Liver (tissue), 3 donors: ENCODE measurements at regions not wholly inside any gene's neighbourhood (a gene's known extent, or its start where the extent isn't known, plus 50 kb on each side); places are given as distances from the start of the nearest gene placed in this dataset.

Experiments
- EGR1 ChIP-seq, 2 donors: IDR thresholded peaks; 2 replicates each; pipeline ENCODE4 v1.6.1; 2016 to 2018; ENCODE audit warnings: antibody characterized with exemption in 2 of 2, low read depth in 2 of 2
- HNF4G ChIP-seq: IDR thresholded peaks from 2 replicates; pipeline ENCODE4 v1.6.1; 2016; ENCODE audit warnings: antibody characterized with exemption
- RAD21 ChIP-seq, 2 donors: IDR thresholded peaks; 2 replicates each; pipeline ENCODE4 v1.6.1; 2016; ENCODE audit warnings: antibody characterized with exemption in 2 of 2, mild to moderate bottlenecking in 2 of 2
- RXRA ChIP-seq, 2 donors: IDR thresholded peaks; 2 replicates each; pipeline ENCODE4 v1.6.1; 2017 to 2018; ENCODE audit warnings: antibody characterized with exemption in 2 of 2, mild to moderate bottlenecking in 1 of 2
- SP1 ChIP-seq: IDR thresholded peaks from 2 replicates; pipeline ENCODE4 v1.6.1; 2018; ENCODE audit warnings: antibody characterized with exemption, mild to moderate bottlenecking
- TAF1 ChIP-seq: conservative IDR thresholded peaks from 2 replicates; pipeline ENCODE4 v1.6.1; 2016; ENCODE audit warnings: antibody characterized with exemption, mild to moderate bottlenecking
- YY1 ChIP-seq: IDR thresholded peaks from 2 replicates; pipeline ENCODE4 v1.6.1; 2016; ENCODE audit warnings: antibody characterized with exemption, mild to moderate bottlenecking
- TF ChIP-seq, protein P1 (sequence below): fragments of 150-350 bp; IDR thresholded peaks from 2 replicates; pipeline ENCODE4 v1.5.1; 2017; ENCODE audit warnings: improper control_type of control experiment, low read depth, low read length; ENCODE audit not compliant: missing input control
- TF ChIP-seq, protein P2 (sequence below): IDR thresholded peaks from 2 replicates; pipeline ENCODE4 v1.6.1; 2016; ENCODE audit warnings: antibody characterized with exemption
- donor health status: healthy.
- donor health status: healthy.

GRCh38 chr18:53935399-53935798, 289.1 kb downstream of the MBD2 start:
- TF ChIP-seq, protein P1, sequence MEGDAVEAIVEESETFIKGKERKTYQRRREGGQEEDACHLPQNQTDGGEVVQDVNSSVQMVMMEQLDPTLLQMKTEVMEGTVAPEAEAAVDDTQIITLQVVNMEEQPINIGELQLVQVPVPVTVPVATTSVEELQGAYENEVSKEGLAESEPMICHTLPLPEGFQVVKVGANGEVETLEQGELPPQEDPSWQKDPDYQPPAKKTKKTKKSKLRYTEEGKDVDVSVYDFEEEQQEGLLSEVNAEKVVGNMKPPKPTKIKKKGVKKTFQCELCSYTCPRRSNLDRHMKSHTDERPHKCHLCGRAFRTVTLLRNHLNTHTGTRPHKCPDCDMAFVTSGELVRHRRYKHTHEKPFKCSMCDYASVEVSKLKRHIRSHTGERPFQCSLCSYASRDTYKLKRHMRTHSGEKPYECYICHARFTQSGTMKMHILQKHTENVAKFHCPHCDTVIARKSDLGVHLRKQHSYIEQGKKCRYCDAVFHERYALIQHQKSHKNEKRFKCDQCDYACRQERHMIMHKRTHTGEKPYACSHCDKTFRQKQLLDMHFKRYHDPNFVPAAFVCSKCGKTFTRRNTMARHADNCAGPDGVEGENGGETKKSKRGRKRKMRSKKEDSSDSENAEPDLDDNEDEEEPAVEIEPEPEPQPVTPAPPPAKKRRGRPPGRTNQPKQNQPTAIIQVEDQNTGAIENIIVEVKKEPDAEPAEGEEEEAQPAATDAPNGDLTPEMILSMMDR = no peak
- TF ChIP-seq EGR1 (IDR thresholded peaks at IDR 0.05; ENCODE audit: low read depth in 2 of 2) (no peak), HNF4G (no peak), RAD21 (IDR thresholded peaks at IDR 0.05) (no peak), SP1 (no peak), RXRA (IDR thresholded peaks at IDR 0.05) (no peak), TAF1 (no peak), YY1 (no peak)
- TF ChIP-seq, protein P2, sequence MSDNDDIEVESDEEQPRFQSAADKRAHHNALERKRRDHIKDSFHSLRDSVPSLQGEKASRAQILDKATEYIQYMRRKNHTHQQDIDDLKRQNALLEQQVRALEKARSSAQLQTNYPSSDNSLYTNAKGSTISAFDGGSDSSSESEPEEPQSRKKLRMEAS = no peak
